NCI-H1092 treated with DMSO at 0.1 percent for 48 hours (cell line): ENCODE measurements at regions not wholly inside any gene's neighbourhood (a gene's known extent, or its start where the extent isn't known, plus 50 kb on each side); places are given as distances from the start of the nearest gene placed in this dataset.

Experiments
- DNase-seq: peaks from one replicate; lab custom pipeline; 2025; lab: John Stamatoyannopoulos, UW

GRCh38 chr5:124263680-124264491 lies 482.6 kb downstream of the ZNF608 start:
- DNase-seq, result peak; percentile 54

GRCh38 chr5:124262991-124263571 lies 483.4 kb downstream of the ZNF608 start:
- DNase-seq, result no peak

- DNase-seq, result no peak
These were observed 484.0 kb downstream of the ZNF608 start for GRCh38 chr5:124262470-124262869.

- no peak for DNase-seq
These were observed 484.6 kb downstream of the ZNF608 start for GRCh38 chr5:124261848-124262247.

- DNase-seq, result no peak
These were observed 485.4 kb downstream of the ZNF608 start for GRCh38 chr5:124260921-124261515.

GRCh38 chr5:124259017-124259416 lies 487.4 kb downstream of the ZNF608 start:
- no peak for DNase-seq

GRCh38 chr5:124257048-124257447 lies 489.4 kb downstream of the ZNF608 start:
- DNase-seq, result no peak

- DNase-seq, result peak; percentile 46
These were observed 493.1 kb downstream of the ZNF608 start for GRCh38 chr5:124253203-124253810.

GRCh38 chr5:124252747-124253146 lies 493.7 kb downstream of the ZNF608 start:
- DNase-seq, result no peak

GRCh38 chr5:124252191-124252638 lies 494.2 kb downstream of the ZNF608 start:
- peak; percentile 34 for DNase-seq

- no peak for DNase-seq
These were observed 501.2 kb downstream of the ZNF608 start for GRCh38 chr5:124245276-124245675.

- DNase-seq, result no peak
These were observed 505.7 kb downstream of the ZNF608 start for GRCh38 chr5:124240732-124241131.

GRCh38 chr5:124239572-124239971 lies 506.9 kb downstream of the ZNF608 start:
- DNase-seq, result no peak

GRCh38 chr5:124238350-124238749 lies 508.1 kb downstream of the ZNF608 start:
- DNase-seq, result no peak

- DNase-seq, result no peak
These were observed 509.2 kb downstream of the ZNF608 start for GRCh38 chr5:124237206-124237695.

- DNase-seq, result peak; percentile 46
These were observed 509.9 kb downstream of the ZNF608 start for GRCh38 chr5:124236361-124237205.

- no peak for DNase-seq
These were observed 510.9 kb downstream of the ZNF608 start for GRCh38 chr5:124235576-124235975.

GRCh38 chr5:124234770-124235562 lies 511.5 kb downstream of the ZNF608 start:
- no peak for DNase-seq

GRCh38 chr5:124234022-124234769 lies 512.2 kb downstream of the ZNF608 start:
- no peak for DNase-seq

GRCh38 chr5:124232515-124232914 lies 513.9 kb downstream of the ZNF608 start:
- no peak for DNase-seq
